HCT116 (cell line): ENCODE measurements at regions not wholly inside any gene's neighbourhood (a gene's known extent, or its start where the extent isn't known, plus 50 kb on each side); places are given as distances from the start of the nearest gene placed in this dataset.

Experiments used
- ATAC-seq: fragments of 200-7000 bp; cut with Tn5 transposase; 2 replicates; pipeline ENCODE4 v1.9.1; 2020; ENCODE audit warnings: mild to moderate bottlenecking, moderate library complexity
- BruUV-seq: library from RNA; stranded (reverse); fragments of 400-500 nt; replicated peaks from 2 replicates; lab custom pipeline; 2021; lab: Mats Ljungman, UMichigan
- CTCF ChIA-PET: fragments of 300-600 bp; sonication (Branson Sonifier 250); formaldehyde crosslinking; loops from one replicate; lab custom pipeline; 2021; ENCODE audit warnings: antibody characterized with exemption; lab: Charles Lee
- POLR2A ChIA-PET: fragments of 300-600, 350-600 bp; sonication (Branson Sonifier 250); formaldehyde crosslinking; loops from one replicate; lab custom pipeline; 2021; ENCODE audit warnings: antibody characterized with exemption; lab: Charles Lee
- RAD21 ChIA-PET, 2 experiments: fragments of 300-600 bp; sonication (Branson Sonifier 250); formaldehyde crosslinking; loops; one replicate each; lab custom pipeline; 2023; ENCODE audit warnings: low total read pairs in 2 of 2; ENCODE audit not compliant: uncharacterized antibody in 2 of 2, unreplicated experiment in 2 of 2, low non-redundant PET in 1 of 2; lab: Charles Lee
- DNase-seq: peaks from one replicate; pipeline ENCODE4 v3.0.0-alpha.2; 2010; ENCODE audit warnings: low read depth, low spot score
- H2AFZ ChIP-seq: fragments of 200-600 bp; shearing (Covaris generic), sonication (generic); 2 replicates; pipeline ENCODE4 v1.6.1; 2017; ENCODE audit warnings: low read depth, mixed run types, mixed read lengths, antibody characterized with exemption, low read length; ENCODE audit not compliant: poor library complexity, severe bottlenecking
- H3K27ac ChIP-seq: 2 replicates; pipeline ENCODE4 v1.5.1; 2012; ENCODE audit warnings: low read depth, low read length
- H3K27me3 ChIP-seq: fragments of 200-600 bp; sonication (generic); 2 replicates; pipeline ENCODE4 v1.6.1; 2016; ENCODE audit warnings: mixed run types, low read length, mixed read lengths; ENCODE audit not compliant: insufficient read depth
- H3K36me3 ChIP-seq, 2 experiments: fragments of 200-500 bp in 1 of 2; fragments of 200-600 bp in 1 of 2; sonication (Bioruptor generic) in 1 of 2; sonication (generic) in 1 of 2; 2 replicates each; pipeline versions ENCODE4 v1.5.1 to v1.6.1; 2014 to 2016; ENCODE audit warnings: low read length in 2 of 2, inconsistent platforms in 1 of 2, mixed read lengths in 1 of 2, mixed run types in 1 of 2; ENCODE audit not compliant: insufficient read depth in 2 of 2, control insufficient read depth in 1 of 2
- H3K4me1 ChIP-seq, 2 experiments: fragments of 200-600 bp in 1 of 2; sonication (generic) in 1 of 2; 2 replicates each; pipeline versions ENCODE4 v1.5.1 to v1.6.1; 2012 to 2017; ENCODE audit warnings: low read length in 2 of 2, inconsistent platforms in 1 of 2, mild to moderate bottlenecking in 1 of 2, mixed read lengths in 1 of 2, mixed run types in 1 of 2, moderate library complexity in 1 of 2; ENCODE audit not compliant: insufficient read depth in 2 of 2, control insufficient read depth in 1 of 2
- H3K4me2 ChIP-seq: fragments of 200-600 bp; sonication (generic); 2 replicates; pipeline ENCODE4 v1.6.1; 2017; ENCODE audit warnings: mixed run types, low read length, mixed read lengths
- H3K4me3 ChIP-seq, 2 experiments: fragments of 200-600 bp in 1 of 2; sonication (generic) in 1 of 2; replicated peaks in 1 of 2; 2 replicates each; pipeline ENCODE4 v1.5.1; 2011 to 2016; ENCODE audit warnings: low read length in 2 of 2, control low read depth in 1 of 2, low read depth in 1 of 2, mild to moderate bottlenecking in 1 of 2, mixed read lengths in 1 of 2, mixed run types in 1 of 2
- H3K79me2 ChIP-seq: fragments of 200-600 bp; sonication (generic); 2 replicates; pipeline ENCODE4 v1.6.1; 2017; ENCODE audit warnings: mild to moderate bottlenecking, mixed run types, low read length, moderate library complexity, mixed read lengths; ENCODE audit not compliant: insufficient read depth
- H3K9ac ChIP-seq: fragments of 200-600 bp; sonication (generic); 2 replicates; pipeline ENCODE4 v1.6.1; 2016; ENCODE audit warnings: low read length, mixed read lengths
- H3K9me2 ChIP-seq: fragments of 200-600 bp; sonication (generic), shearing (Covaris generic); 2 replicates; pipeline ENCODE4 v1.6.1; 2017; ENCODE audit warnings: mixed run types, mild to moderate bottlenecking, moderate library complexity; ENCODE audit not compliant: insufficient read depth
- H3K9me3 ChIP-seq, 2 experiments: fragments of 200-500 bp in 1 of 2; fragments of 200-600 bp in 1 of 2; sonication (Bioruptor generic) in 1 of 2; sonication (generic) in 1 of 2; 2 replicates each; pipeline ENCODE4 v1.6.1; 2014 to 2017; ENCODE audit warnings: low read length in 2 of 2, mixed read lengths in 2 of 2, inconsistent platforms in 1 of 2, low read depth in 1 of 2, mild to moderate bottlenecking in 1 of 2, mixed run types in 1 of 2, moderate library complexity in 1 of 2; ENCODE audit not compliant: control insufficient read depth in 1 of 2, insufficient read depth in 1 of 2
- H4K20me1 ChIP-seq: fragments of 200-600 bp; sonication (generic), shearing (Covaris generic); 2 replicates; pipeline ENCODE4 v1.6.1; 2017; ENCODE audit warnings: mixed run types, mild to moderate bottlenecking, moderate library complexity; ENCODE audit not compliant: insufficient read depth
- ATF3 ChIP-seq: IDR thresholded peaks from 2 replicates; pipeline ENCODE4 v1.6.1; 2012
- CEBPB ChIP-seq: IDR thresholded peaks from 2 replicates; pipeline ENCODE4 v1.6.1; 2012; ENCODE audit warnings: low read depth
- ELF1 ChIP-seq: IDR thresholded peaks from 2 replicates; pipeline ENCODE4 v1.6.1; 2012; ENCODE audit warnings: low read depth, borderline replicate concordance
- EZH2phosphoT487 ChIP-seq: fragments of 200-600 bp; IDR thresholded peaks from 2 replicates; pipeline ENCODE4 v1.6.1; 2018; ENCODE audit warnings: antibody characterized with exemption, borderline replicate concordance
- REST ChIP-seq: IDR thresholded peaks from 2 replicates; pipeline ENCODE4 v1.6.1; 2012; ENCODE audit warnings: low read depth
- SIN3A ChIP-seq: IDR thresholded peaks from 2 replicates; pipeline ENCODE4 v1.6.1; 2012; ENCODE audit warnings: low read depth
- SRF ChIP-seq: IDR thresholded peaks from 2 replicates; pipeline ENCODE4 v1.6.1; 2012; ENCODE audit warnings: low read depth
- TCF7L2 ChIP-seq: IDR thresholded peaks from 2 replicates; pipeline ENCODE4 v1.7.0; 2011; ENCODE audit warnings: borderline replicate concordance, inconsistent platforms; ENCODE audit not compliant: insufficient read depth, insufficient read length; ENCODE audit errors: extremely low read depth
- ZBTB33 ChIP-seq: IDR thresholded peaks from 2 replicates; pipeline ENCODE4 v1.6.1; 2011; ENCODE audit warnings: mild to moderate bottlenecking, low read length, moderate library complexity; ENCODE audit not compliant: insufficient replicate concordance; ENCODE audit errors: extremely low read depth
- ZFX ChIP-seq: fragments of 450-650 bp; IDR thresholded peaks from 2 replicates; pipeline ENCODE4 v1.6.1; 2017
- intact Hi-C: fragments of 100-400 bp; cut with micrococcal nuclease; formaldehyde crosslinking; loops from 2 replicates; pipeline ENCODE4 v1.10.0; 2022

- TF ChIP-seq ZBTB33 (no peak), ATF3 (no peak), SIN3A (no peak), REST (no peak), CEBPB (no peak), EZH2phosphoT487 (no peak)
These were observed 262.8 kb downstream of the CDH10 start (continued) for GRCh38 chr5:24381861-24382489.

- H3K27me3 ChIP-seq: no peaks in the 10 kb centered on the region
- H3K9ac ChIP-seq: no peak overlapping the region
- no peak overlapping the region for H3K4me3 ChIP-seq
- no peak for ATAC-seq
- H2AFZ ChIP-seq: no peak overlapping the region
- BruUV-seq: no TSS peak
- H3K4me1 ChIP-seq: no peaks in the 10 kb centered on the region
- no peaks in the 10 kb centered on the region for H3K79me2 ChIP-seq
- intact Hi-C loops: no loop called here
- CTCF ChIA-PET: no interaction called here
- no peak for TF ChIP-seq ELF1
- TF ChIP-seq TCF7L2: no peak
- TF ChIP-seq ATF3: no peak
- no peak for TF ChIP-seq SRF
- no peak for TF ChIP-seq ZFX
- TF ChIP-seq, all 23 proteins: peak for 0
- ChIA-PET RAD21 (no interaction called here), POLR2A (no interaction called here)
- H4K20me1 ChIP-seq: no peaks in the 10 kb centered on the region
- no peaks in the 10 kb centered on the region for H3K9me2 ChIP-seq
- H3K4me2 ChIP-seq: no peak overlapping the region
- peaks cover 4 to 16% of the 10 kb centered on the region in 2 experiments; a peak in 2 of 4 replicates for H3K9me3 ChIP-seq
- DNase-seq: no peak
- no peaks in the 10 kb centered on the region for H3K36me3 ChIP-seq
- no peak overlapping the region for H3K27ac ChIP-seq
These were observed 259.7 kb downstream of the CDH10 start for GRCh38 chr5:24385070-24385469.
